HG03378 (cell line): ENCODE measurements at regions not wholly inside any gene's neighbourhood (a gene's known extent, or its start where the extent isn't known, plus 50 kb on each side); places are given as distances from the start of the nearest gene placed in this dataset.

Experiments used
- ATAC-seq: cut with Tn5 transposase; IDR thresholded peaks from one replicate; pipeline ENCODE4 v1.9.1; 2021; ENCODE audit warnings: mild to moderate bottlenecking, moderate library complexity; ENCODE audit not compliant: unreplicated experiment

- no peak for ATAC-seq
Observed at GRCh38 chr7:120207037-120207436, 65.9 kb upstream of the KCND2 start.

DNA sequence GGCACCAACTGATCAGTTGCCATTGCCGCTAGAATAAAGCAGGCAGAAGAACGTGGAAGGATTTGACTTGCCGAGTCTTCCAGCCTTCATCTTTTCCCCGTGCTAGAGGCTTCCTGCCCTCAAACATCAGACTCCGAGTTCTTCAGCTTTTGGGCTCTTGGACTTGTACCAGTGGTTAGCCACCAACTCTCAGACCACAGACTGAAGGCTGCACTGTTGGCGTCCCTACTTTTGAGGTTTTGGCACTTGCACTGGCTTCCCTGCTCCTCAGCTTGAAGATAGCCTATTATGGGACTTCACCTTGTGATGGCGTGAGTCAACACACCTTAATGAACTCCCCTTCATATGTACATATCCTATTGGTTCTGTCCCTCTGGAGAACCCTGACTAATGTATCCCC is 57.3 kb upstream of the KCND2 start:
- no peak for ATAC-seq

DNA sequence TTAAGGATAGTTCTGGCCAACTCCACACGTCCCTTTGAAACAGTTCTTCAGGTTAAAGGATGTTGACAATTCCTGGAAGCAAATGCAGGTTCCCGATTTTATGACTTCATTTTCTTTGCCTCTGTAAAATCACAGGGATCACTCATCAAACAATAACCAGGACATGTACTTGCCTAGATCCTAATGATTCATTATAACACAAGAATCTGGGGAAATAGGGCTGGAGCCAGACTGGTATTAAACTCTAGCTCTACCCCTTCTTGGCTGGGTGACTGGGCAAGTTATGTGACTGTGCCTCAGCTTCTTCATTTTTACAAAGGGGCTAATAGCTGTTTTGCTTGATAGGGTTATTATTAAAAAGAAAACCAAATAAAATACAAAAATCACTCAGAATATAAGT is 56.0 kb upstream of the KCND2 start:
- no peak for ATAC-seq

DNA sequence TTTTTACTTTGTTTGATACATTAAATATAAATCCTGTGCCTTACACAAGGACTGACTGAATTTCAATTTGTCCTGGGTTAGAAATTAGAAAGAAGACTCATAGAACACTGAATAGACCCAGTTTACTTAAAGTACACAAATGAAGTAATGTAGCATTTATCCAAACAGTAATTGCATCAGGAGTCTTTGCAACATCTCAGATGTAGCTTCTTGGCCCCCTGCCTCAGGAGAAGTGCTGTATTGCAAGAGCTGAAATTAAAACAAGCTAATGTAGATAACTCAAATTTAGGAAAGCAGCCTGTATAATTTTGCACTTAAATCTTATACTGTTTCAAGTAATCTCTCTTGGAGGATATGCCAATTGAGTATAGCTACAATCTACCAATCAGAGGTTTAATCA is 54.3 kb upstream of the KCND2 start:
- ATAC-seq: no peak

GRCh38 chr7:120221666-120222065 is 51.3 kb upstream of the KCND2 start:
- ATAC-seq: no peak
